ENCODE measurements at regions not wholly inside any gene's neighbourhood (a gene's known extent, or its start where the extent isn't known, plus 50 kb on each side); places are given as distances from the start of the nearest gene placed in this dataset.

GRCh38 chr6:40796260-40797221, 209.4 kb upstream of the LRFN2 start:
- no peak for DNase-seq (ENCODE audit: low spot score)

- no peak for DNase-seq (ENCODE audit: low spot score)
Observed at GRCh38 chr6:40794586-40794985, 207.4 kb upstream of the LRFN2 start.

- DNase-seq (ENCODE audit: low spot score), result no peak
Observed at GRCh38 chr6:40792183-40792582, 205.0 kb upstream of the LRFN2 start.

- no peak for DNase-seq (ENCODE audit: low spot score)
Observed at GRCh38 chr6:40791004-40791403, 203.8 kb upstream of the LRFN2 start.

- no peak for DNase-seq (ENCODE audit: low spot score)
Observed at GRCh38 chr6:40788661-40789655, 201.8 kb upstream of the LRFN2 start.

- no peak for DNase-seq (ENCODE audit: low spot score)
Observed at GRCh38 chr6:40782355-40782754, 195.2 kb upstream of the LRFN2 start.

- DNase-seq (ENCODE audit: low spot score), result no peak
Observed at GRCh38 chr6:40780637-40781036, 193.5 kb upstream of the LRFN2 start.

- no peak for DNase-seq (ENCODE audit: low spot score)
Observed at GRCh38 chr6:40779409-40779808, 192.2 kb upstream of the LRFN2 start.

- DNase-seq (ENCODE audit: low spot score), result no peak
Observed at GRCh38 chr6:40778918-40779317, 191.8 kb upstream of the LRFN2 start.

GRCh38 chr6:40778196-40778595, 191.0 kb upstream of the LRFN2 start:
- DNase-seq (ENCODE audit: low spot score), result no peak

- no peak for DNase-seq (ENCODE audit: low spot score)
Observed at GRCh38 chr6:40774932-40775331, 187.8 kb upstream of the LRFN2 start.

- no peak for DNase-seq (ENCODE audit: low spot score)
Observed at GRCh38 chr6:40770794-40771193, 183.6 kb upstream of the LRFN2 start.

GRCh38 chr6:40764726-40765125, 177.6 kb upstream of the LRFN2 start:
- DNase-seq (ENCODE audit: low spot score), result no peak

- no peak for DNase-seq (ENCODE audit: low spot score)
Observed at GRCh38 chr6:40762981-40763380, 175.8 kb upstream of the LRFN2 start.

- no peak for DNase-seq (ENCODE audit: low spot score)
Observed at GRCh38 chr6:40760887-40761286, 173.7 kb upstream of the LRFN2 start.

- no peak for DNase-seq (ENCODE audit: low spot score)
Observed at GRCh38 chr6:40759838-40760237, 172.7 kb upstream of the LRFN2 start.

GRCh38 chr6:40759264-40759663, 172.1 kb upstream of the LRFN2 start:
- no peak for DNase-seq (ENCODE audit: low spot score)

- no peak for DNase-seq (ENCODE audit: low spot score)
Observed at GRCh38 chr6:40755749-40756452, 168.7 kb upstream of the LRFN2 start.

GRCh38 chr6:40755046-40755681, 168.0 kb upstream of the LRFN2 start:
- DNase-seq (ENCODE audit: low spot score), result no peak

- no peak for DNase-seq (ENCODE audit: low spot score)
Observed at GRCh38 chr6:40754461-40755045, 167.4 kb upstream of the LRFN2 start.

Measured in pons (tissue), 1 donor.